ENCODE measurements at regions not wholly inside any gene's neighbourhood (a gene's known extent, or its start where the extent isn't known, plus 50 kb on each side); places are given as distances from the start of the nearest gene placed in this dataset.

- Mint-ChIP-seq H3K9me3 (ENCODE audit: low read depth) (no peaks in the 10 kb centered on the region), H3K4me1 (ENCODE audit: low read depth) (peaks cover 43% of the 10 kb centered on the region), H3K36me3 (ENCODE audit: low read depth) (no peaks in the 10 kb centered on the region), H3K4me3 (ENCODE audit: unreplicated experiment) (no peak overlapping the region), H3K27me3 (ENCODE audit: low read depth) (no peaks in the 10 kb centered on the region), H3K27ac (ENCODE audit: unreplicated experiment) (peak overlapping the region; percentile 61)
- DNase-seq (ENCODE audit: low spot score), result no peak
- no peak for TF ChIP-seq CTCF (IDR thresholded peaks at IDR 0.05)
Observed at GRCh38 chr11:10379871-10380568, 75.0 kb upstream of the AMPD3 start.

- no peaks in the 10 kb centered on the region for H3K9me3 Mint-ChIP-seq (ENCODE audit: low read depth)
- no peak overlapping the region for H3K27ac Mint-ChIP-seq (ENCODE audit: unreplicated experiment)
- H3K27me3 Mint-ChIP-seq (ENCODE audit: low read depth), result no peaks in the 10 kb centered on the region
- peaks cover 34% of the 10 kb centered on the region for H3K4me1 Mint-ChIP-seq (ENCODE audit: low read depth)
- DNase-seq (ENCODE audit: low spot score), result no peak
- H3K36me3 Mint-ChIP-seq (ENCODE audit: low read depth), result no peaks in the 10 kb centered on the region
- H3K4me3 Mint-ChIP-seq (ENCODE audit: unreplicated experiment), result no peak overlapping the region
- TF ChIP-seq CTCF (IDR thresholded peaks at IDR 0.05), result no peak
Observed at GRCh38 chr11:10380921-10381320, 74.1 kb upstream of the AMPD3 start.

DNA sequence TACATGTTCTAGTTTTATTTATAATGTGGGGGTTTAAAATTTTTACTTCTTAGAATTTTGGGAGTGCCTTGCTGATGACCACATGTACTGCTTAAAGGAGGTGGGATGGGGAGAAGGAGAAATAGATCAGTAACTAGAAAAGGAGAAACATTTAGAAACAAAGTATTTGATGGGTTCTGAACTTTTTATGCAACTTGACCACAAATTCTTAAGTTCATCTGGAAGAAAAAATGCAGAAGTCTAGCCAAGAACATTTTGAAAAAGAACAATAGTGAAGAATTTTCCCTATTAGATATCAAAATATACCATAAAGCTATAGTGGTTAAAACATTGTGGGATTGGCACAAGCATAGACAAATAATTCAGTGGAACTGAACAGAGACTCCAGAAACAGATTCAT lies 73.3 kb upstream of the AMPD3 start:
- Mint-ChIP-seq H3K27me3 (ENCODE audit: low read depth) (no peaks in the 10 kb centered on the region), H3K4me1 (ENCODE audit: low read depth) (peaks cover 34% of the 10 kb centered on the region), H3K36me3 (ENCODE audit: low read depth) (no peaks in the 10 kb centered on the region), H3K9me3 (ENCODE audit: low read depth) (no peaks in the 10 kb centered on the region), H3K27ac (ENCODE audit: unreplicated experiment) (peak overlapping the region; percentile 59), H3K4me3 (ENCODE audit: unreplicated experiment) (no peak overlapping the region)
- DNase-seq (ENCODE audit: low spot score), result no peak
- TF ChIP-seq CTCF (IDR thresholded peaks at IDR 0.05), result no peak

DNA sequence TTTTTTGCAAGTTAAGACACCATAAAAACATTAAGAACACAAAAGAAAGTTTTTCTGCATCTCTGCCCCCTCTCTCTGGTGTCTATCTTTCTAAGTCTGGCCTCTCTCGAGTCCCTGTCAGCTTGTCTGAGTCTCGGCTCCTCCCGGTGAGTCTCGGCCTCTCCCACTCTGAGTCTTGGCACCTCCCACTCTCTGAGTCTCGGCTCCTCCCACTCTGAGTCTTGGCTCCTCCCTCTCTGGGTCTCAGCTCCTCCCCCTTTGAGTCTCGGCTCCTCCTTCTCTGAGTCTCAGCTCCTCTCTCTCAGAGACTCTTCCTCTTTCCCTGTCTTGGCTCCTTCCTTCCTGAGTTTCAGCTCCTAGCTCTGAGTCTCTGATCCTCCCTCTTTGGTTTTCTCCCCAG lies 72.5 kb upstream of the AMPD3 start:
- no peak for DNase-seq (ENCODE audit: low spot score)
- no peak overlapping the region for H3K4me3 Mint-ChIP-seq (ENCODE audit: unreplicated experiment)
- no peak for TF ChIP-seq CTCF (IDR thresholded peaks at IDR 0.05)
- H3K27ac Mint-ChIP-seq (ENCODE audit: unreplicated experiment), result no peak overlapping the region
- no peaks in the 10 kb centered on the region for H3K27me3 Mint-ChIP-seq (ENCODE audit: low read depth)
- H3K36me3 Mint-ChIP-seq (ENCODE audit: low read depth), result no peaks in the 10 kb centered on the region
- peaks cover 41% of the 10 kb centered on the region for H3K4me1 Mint-ChIP-seq (ENCODE audit: low read depth)
- no peaks in the 10 kb centered on the region for H3K9me3 Mint-ChIP-seq (ENCODE audit: low read depth)

GRCh38 chr11:10385696-10386095 lies 69.4 kb upstream of the AMPD3 start:
- Mint-ChIP-seq H3K36me3 (ENCODE audit: low read depth) (peaks cover under 1% of the 10 kb centered on the region), H3K4me3 (ENCODE audit: unreplicated experiment) (no peak overlapping the region), H3K27me3 (ENCODE audit: low read depth) (no peaks in the 10 kb centered on the region), H3K9me3 (ENCODE audit: low read depth) (no peaks in the 10 kb centered on the region), H3K4me1 (ENCODE audit: low read depth) (peaks cover 39% of the 10 kb centered on the region), H3K27ac (ENCODE audit: unreplicated experiment) (no peak overlapping the region)
- no peak for TF ChIP-seq CTCF (IDR thresholded peaks at IDR 0.05)
- no peak for DNase-seq (ENCODE audit: low spot score)
